Fibroblast of skin of left quadriceps (primary cell): ENCODE measurements at regions not wholly inside any gene's neighbourhood (a gene's known extent, or its start where the extent isn't known, plus 50 kb on each side); places are given as distances from the start of the nearest gene placed in this dataset.
"Not testable (repeated sequence)": the region's sequence is repeated elsewhere in the genome, so short reads cannot be mapped to it uniquely, and the experiment has no call there.

Experiments used
- DNase-seq, 2 experiments: peaks; one replicate each; pipeline ENCODE4 v3.0.0-alpha.2; 2013; ENCODE audit warnings: low read depth in 2 of 2

- DNase-seq: not testable (repeated sequence)
Measured at GRCh38 chr10:45056806-45057205, 56.1 kb downstream of the ZNF22 start.

- no peak for DNase-seq
Measured at GRCh38 chr10:45058580-45058979, 57.9 kb downstream of the ZNF22 start.

GRCh38 chr10:45058992-45059561 lies 58.4 kb downstream of the ZNF22 start:
- no peak for DNase-seq

GRCh38 chr10:45059632-45060031 lies 58.9 kb downstream of the ZNF22 start:
- DNase-seq: no peak

- DNase-seq: no peak
Measured at GRCh38 chr10:45061982-45062381, 61.3 kb downstream of the ZNF22 start.

GRCh38 chr10:45063591-45064231 lies 63.0 kb downstream of the ZNF22 start:
- no peak for DNase-seq

- DNase-seq: no peak
Measured at GRCh38 chr10:45064998-45065397, 64.3 kb downstream of the ZNF22 start.

GRCh38 chr10:45071043-45071813 lies 70.5 kb downstream of the ZNF22 start:
- no peak for DNase-seq

- DNase-seq: no peak
Measured at GRCh38 chr10:45075216-45075615, 74.5 kb downstream of the ZNF22 start.

- no peak for DNase-seq
Measured at GRCh38 chr10:45075826-45076380, 75.2 kb downstream of the ZNF22 start.

- no peak for DNase-seq
Measured at GRCh38 chr10:45076891-45077290, 76.2 kb downstream of the ZNF22 start.

GRCh38 chr10:45080331-45080730 lies 79.6 kb downstream of the ZNF22 start:
- no peak for DNase-seq

GRCh38 chr10:45082176-45082575 lies 81.5 kb downstream of the ZNF22 start:
- no peak for DNase-seq

GRCh38 chr10:45091968-45092367 lies 91.2 kb downstream of the ZNF22 start:
- DNase-seq: no peak

GRCh38 chr10:45093945-45094344 lies 93.2 kb downstream of the ZNF22 start:
- DNase-seq: no peak

- no peak for DNase-seq
Measured at GRCh38 chr10:45095286-45095685, 94.6 kb downstream of the ZNF22 start.

GRCh38 chr10:45096001-45096400 lies 95.3 kb downstream of the ZNF22 start:
- no peak for DNase-seq

- no peak for DNase-seq
Measured at GRCh38 chr10:45100429-45100828, 99.7 kb downstream of the ZNF22 start.

GRCh38 chr10:45104674-45105073 lies 104.0 kb downstream of the ZNF22 start:
- no peak for DNase-seq

- DNase-seq: not testable (repeated sequence)
Measured at GRCh38 chr10:45105309-45105708, 104.6 kb downstream of the ZNF22 start.

- no peak for DNase-seq
Measured at GRCh38 chr10:45106236-45106856, 105.6 kb downstream of the ZNF22 start.

GRCh38 chr10:45111509-45111908 lies 110.8 kb downstream of the ZNF22 start:
- no peak for DNase-seq
